Osteoblast (primary cell): ENCODE measurements at regions not wholly inside any gene's neighbourhood (a gene's known extent, or its start where the extent isn't known, plus 50 kb on each side); places are given as distances from the start of the nearest gene placed in this dataset.
"Not testable (repeated sequence)": the region's sequence is repeated elsewhere in the genome, so short reads cannot be mapped to it uniquely, and the experiment has no call there.

Experiments used
- DNase-seq: peaks from one replicate; pipeline ENCODE4 v3.0.0; 2011; ENCODE audit warnings: low spot score, mixed read lengths; ENCODE audit not compliant: insufficient read length; ENCODE audit errors: missing footprints
- H2AFZ ChIP-seq: 2 replicates; pipeline ENCODE4 v1.6.0; 2011; ENCODE audit warnings: mild to moderate bottlenecking, low read length
- H3K27ac ChIP-seq: 2 replicates; pipeline ENCODE4 v1.5.1; 2011; ENCODE audit warnings: mild to moderate bottlenecking, low read depth, low read length, moderate library complexity
- H3K27me3 ChIP-seq: 2 replicates; pipeline ENCODE4 v1.6.0; 2012; ENCODE audit warnings: mild to moderate bottlenecking, control low read depth, inconsistent platforms, low read length, moderate library complexity; ENCODE audit not compliant: insufficient read depth
- H3K36me3 ChIP-seq: 2 replicates; pipeline ENCODE4 v1.5.1; 2011; ENCODE audit warnings: mild to moderate bottlenecking, low read length, control low read depth, moderate library complexity; ENCODE audit not compliant: insufficient read depth
- H3K4me1 ChIP-seq: 2 replicates; pipeline ENCODE4 v1.5.1; 2011; ENCODE audit warnings: mild to moderate bottlenecking, low read length, control low read depth, moderate library complexity; ENCODE audit not compliant: insufficient read depth
- H3K4me2 ChIP-seq: 2 replicates; pipeline ENCODE4 v1.6.0; 2011; ENCODE audit warnings: mild to moderate bottlenecking, low read length; ENCODE audit not compliant: insufficient read depth
- H3K4me3 ChIP-seq: fragments of 200-600 bp; sonication (generic); 3 replicates; pipeline ENCODE4 v1.5.1; 2012; ENCODE audit warnings: mild to moderate bottlenecking, low read length, inconsistent platforms; ENCODE audit not compliant: insufficient read depth
- H3K79me2 ChIP-seq: 2 replicates; pipeline ENCODE4 v1.6.0; 2012; ENCODE audit warnings: mild to moderate bottlenecking, low read length, control low read depth, inconsistent platforms; ENCODE audit not compliant: insufficient read depth
- H3K9me3 ChIP-seq: 2 replicates; pipeline ENCODE4 v1.5.1; 2011; ENCODE audit warnings: low read depth, low read length, control low read depth
- H4K20me1 ChIP-seq: 2 replicates; pipeline ENCODE4 v1.6.0; 2012; ENCODE audit warnings: mild to moderate bottlenecking, low read length, control low read depth; ENCODE audit not compliant: insufficient read depth
- TF ChIP-seq, protein P1 (sequence below): IDR thresholded peaks from 2 replicates; pipeline ENCODE4 v1.5.1; 2011; ENCODE audit warnings: mild to moderate bottlenecking, low read depth, low read length, moderate library complexity; ENCODE audit errors: extremely low read depth

DNA sequence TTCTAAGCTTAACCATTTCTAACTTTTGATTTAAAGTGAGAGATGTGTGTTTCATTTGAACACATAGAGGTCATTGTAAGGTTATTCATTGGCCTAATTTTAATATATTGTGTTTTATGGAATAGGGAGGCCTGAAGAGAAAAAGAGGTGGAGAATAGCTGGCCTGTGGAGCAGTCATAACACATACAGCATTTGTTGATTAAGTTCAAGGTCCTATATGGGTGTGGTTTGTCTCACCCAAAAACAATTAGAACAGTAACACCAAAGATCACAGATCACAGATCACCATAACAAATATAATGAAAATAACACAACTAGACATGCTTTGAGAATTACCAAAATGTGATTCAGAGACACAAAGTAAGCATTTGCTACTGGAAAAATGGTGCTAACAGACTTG, 252.4 kb upstream of the SPOPL start:
- Histone ChIP-seq H3K9me3 (no peaks in the 10 kb centered on the region), H3K4me1 (peaks cover 7% of the 10 kb centered on the region), H3K4me2 (no peak overlapping the region), H3K27me3 (no peaks in the 10 kb centered on the region), H3K36me3 (no peaks in the 10 kb centered on the region), H3K4me3 (no peak overlapping the region), H2AFZ (no peak overlapping the region), H3K79me2 (no peaks in the 10 kb centered on the region), H3K27ac (no peak overlapping the region), H4K20me1 (no peaks in the 10 kb centered on the region)
- TF ChIP-seq, protein P1, sequence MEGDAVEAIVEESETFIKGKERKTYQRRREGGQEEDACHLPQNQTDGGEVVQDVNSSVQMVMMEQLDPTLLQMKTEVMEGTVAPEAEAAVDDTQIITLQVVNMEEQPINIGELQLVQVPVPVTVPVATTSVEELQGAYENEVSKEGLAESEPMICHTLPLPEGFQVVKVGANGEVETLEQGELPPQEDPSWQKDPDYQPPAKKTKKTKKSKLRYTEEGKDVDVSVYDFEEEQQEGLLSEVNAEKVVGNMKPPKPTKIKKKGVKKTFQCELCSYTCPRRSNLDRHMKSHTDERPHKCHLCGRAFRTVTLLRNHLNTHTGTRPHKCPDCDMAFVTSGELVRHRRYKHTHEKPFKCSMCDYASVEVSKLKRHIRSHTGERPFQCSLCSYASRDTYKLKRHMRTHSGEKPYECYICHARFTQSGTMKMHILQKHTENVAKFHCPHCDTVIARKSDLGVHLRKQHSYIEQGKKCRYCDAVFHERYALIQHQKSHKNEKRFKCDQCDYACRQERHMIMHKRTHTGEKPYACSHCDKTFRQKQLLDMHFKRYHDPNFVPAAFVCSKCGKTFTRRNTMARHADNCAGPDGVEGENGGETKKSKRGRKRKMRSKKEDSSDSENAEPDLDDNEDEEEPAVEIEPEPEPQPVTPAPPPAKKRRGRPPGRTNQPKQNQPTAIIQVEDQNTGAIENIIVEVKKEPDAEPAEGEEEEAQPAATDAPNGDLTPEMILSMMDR: no peak
- no peak for DNase-seq

DNA sequence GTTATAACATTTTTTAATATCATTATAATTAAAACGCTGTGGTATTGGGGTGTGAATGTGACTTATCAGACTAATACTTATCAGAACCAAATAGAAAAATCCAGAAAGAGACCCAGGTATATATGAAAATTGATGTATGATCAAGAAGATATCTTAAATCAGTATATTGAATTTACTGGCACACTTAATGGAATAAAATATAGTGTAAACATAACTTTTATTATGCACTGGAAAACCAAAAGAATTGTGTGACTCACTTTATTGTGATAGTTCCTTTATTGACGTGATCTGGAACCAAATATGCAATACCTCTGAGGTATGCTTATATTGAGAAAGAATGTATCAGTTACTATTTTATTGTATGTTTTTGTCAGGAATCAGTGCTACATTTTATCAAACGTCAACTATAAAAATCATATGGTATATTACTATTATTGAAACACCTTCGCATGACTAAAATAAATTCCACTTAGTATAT, 250.7 kb upstream of the SPOPL start:
- H3K36me3 ChIP-seq, H4K20me1 ChIP-seq, H3K9me3 ChIP-seq, H2AFZ ChIP-seq, H3K79me2 ChIP-seq, H3K27me3 ChIP-seq, H3K4me3 ChIP-seq, H3K4me2 ChIP-seq, DNase-seq, H3K27ac ChIP-seq, H3K4me1 ChIP-seq: not testable (repeated sequence)

- TF ChIP-seq, protein P1: no peak
- no peak overlapping the region for H3K27ac ChIP-seq
- H3K4me3 ChIP-seq: no peak overlapping the region
- H3K4me1 ChIP-seq: no peaks in the 10 kb centered on the region
- H3K36me3 ChIP-seq: no peaks in the 10 kb centered on the region
- no peaks in the 10 kb centered on the region for H4K20me1 ChIP-seq
- no peaks in the 10 kb centered on the region for H3K9me3 ChIP-seq
- DNase-seq: no peak
- H3K27me3 ChIP-seq: no peaks in the 10 kb centered on the region
- no peak overlapping the region for H3K4me2 ChIP-seq
- H2AFZ ChIP-seq: no peak overlapping the region
- H3K79me2 ChIP-seq: no peaks in the 10 kb centered on the region
Observed at GRCh38 chr2:138252587-138252986, 249.0 kb upstream of the SPOPL start.

- no peak overlapping the region for H3K4me2 ChIP-seq
- H3K9me3 ChIP-seq: no peaks in the 10 kb centered on the region
- H2AFZ ChIP-seq: no peak overlapping the region
- H3K27me3 ChIP-seq: no peaks in the 10 kb centered on the region
- H3K27ac ChIP-seq: no peak overlapping the region
- no peak overlapping the region for H3K4me3 ChIP-seq
- H4K20me1 ChIP-seq: no peaks in the 10 kb centered on the region
- no peaks in the 10 kb centered on the region for H3K36me3 ChIP-seq
- H3K4me1 ChIP-seq: no peaks in the 10 kb centered on the region
- no peak for DNase-seq
- H3K79me2 ChIP-seq: no peaks in the 10 kb centered on the region
- TF ChIP-seq, protein P1: no peak
Observed at GRCh38 chr2:138255670-138256069, 245.9 kb upstream of the SPOPL start.
